ENCODE measurements at regions not wholly inside any gene's neighbourhood (a gene's known extent, or its start where the extent isn't known, plus 50 kb on each side); places are given as distances from the start of the nearest gene placed in this dataset.

DNA sequence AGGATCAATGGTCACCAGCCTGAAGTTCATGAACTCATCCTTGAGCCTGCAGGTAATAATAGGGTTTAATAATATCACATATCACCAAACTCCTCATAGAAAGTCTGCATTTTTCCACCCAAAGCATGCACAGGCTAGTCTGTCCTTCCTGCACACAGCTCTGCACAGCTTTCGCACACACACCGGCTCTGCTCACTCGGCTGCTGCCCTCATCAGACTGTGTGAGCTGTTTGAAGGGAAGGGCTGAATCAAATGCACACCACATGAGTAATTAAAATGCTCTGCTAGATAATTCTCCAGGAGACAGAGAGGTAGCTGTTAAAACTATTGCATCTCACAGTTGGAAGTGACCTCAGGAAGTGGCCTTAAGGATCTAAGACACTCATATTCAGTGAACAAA is 108.4 kb upstream of the YPEL5 start:
- TF ChIP-seq, protein P1, sequence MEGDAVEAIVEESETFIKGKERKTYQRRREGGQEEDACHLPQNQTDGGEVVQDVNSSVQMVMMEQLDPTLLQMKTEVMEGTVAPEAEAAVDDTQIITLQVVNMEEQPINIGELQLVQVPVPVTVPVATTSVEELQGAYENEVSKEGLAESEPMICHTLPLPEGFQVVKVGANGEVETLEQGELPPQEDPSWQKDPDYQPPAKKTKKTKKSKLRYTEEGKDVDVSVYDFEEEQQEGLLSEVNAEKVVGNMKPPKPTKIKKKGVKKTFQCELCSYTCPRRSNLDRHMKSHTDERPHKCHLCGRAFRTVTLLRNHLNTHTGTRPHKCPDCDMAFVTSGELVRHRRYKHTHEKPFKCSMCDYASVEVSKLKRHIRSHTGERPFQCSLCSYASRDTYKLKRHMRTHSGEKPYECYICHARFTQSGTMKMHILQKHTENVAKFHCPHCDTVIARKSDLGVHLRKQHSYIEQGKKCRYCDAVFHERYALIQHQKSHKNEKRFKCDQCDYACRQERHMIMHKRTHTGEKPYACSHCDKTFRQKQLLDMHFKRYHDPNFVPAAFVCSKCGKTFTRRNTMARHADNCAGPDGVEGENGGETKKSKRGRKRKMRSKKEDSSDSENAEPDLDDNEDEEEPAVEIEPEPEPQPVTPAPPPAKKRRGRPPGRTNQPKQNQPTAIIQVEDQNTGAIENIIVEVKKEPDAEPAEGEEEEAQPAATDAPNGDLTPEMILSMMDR (conservative IDR thresholded peaks at IDR 0.05; ENCODE audit: low read depth in 2 of 2), result no peak
- no peak for TF ChIP-seq POLR2AphosphoS5 (IDR thresholded peaks at IDR 0.05; ENCODE audit: low read depth)
- no peak for TF ChIP-seq EZH2phosphoT487 (IDR thresholded peaks at IDR 0.05; ENCODE audit: unreplicated experiment)
- TF ChIP-seq JUNB (IDR thresholded peaks at IDR 0.05; ENCODE audit: unreplicated experiment), result no peak
- TF ChIP-seq EZH2 (IDR thresholded peaks at IDR 0.05; ENCODE audit: low read depth, unreplicated experiment), result no peak
- TF ChIP-seq ZNF114 (CRISPR knock-in tag; IDR thresholded peaks at IDR 0.05), result no peak
- TF ChIP-seq NANOG (IDR thresholded peaks at IDR 0.05; ENCODE audit: borderline replicate concordance), result no peak

All from GM23338 (cell line).